Keratinocyte (primary cell): ENCODE measurements at regions not wholly inside any gene's neighbourhood (a gene's known extent, or its start where the extent isn't known, plus 50 kb on each side); places are given as distances from the start of the nearest gene placed in this dataset.

ENCODE experiments used
- DNase-seq: peaks from one replicate; pipeline ENCODE4 v3.0.0-alpha.2; 2011; ENCODE audit warnings: low read depth, missing footprints, low spot score
- FAIRE-seq: peaks from 2 replicates; lab custom pipeline; 2011; peaks lifted over from hg19 to GRCh38; lab: Jason Lieb, UNC
- H2AFZ ChIP-seq: 2 replicates; pipeline ENCODE4 v1.6.0; 2012; ENCODE audit warnings: low read length, control low read depth, inconsistent platforms; ENCODE audit not compliant: control insufficient read depth
- H3K27ac ChIP-seq: 2 replicates; pipeline ENCODE4 v1.5.1; 2011; ENCODE audit warnings: low read length; ENCODE audit not compliant: control insufficient read depth, insufficient read depth
- H3K27me3 ChIP-seq: 3 replicates; pipeline ENCODE4 v1.6.0; 2011; ENCODE audit warnings: low read length; ENCODE audit not compliant: control insufficient read depth, insufficient read depth; ENCODE audit errors: extremely low read depth
- H3K36me3 ChIP-seq, 2 experiments: 2 replicates in 1 of 2; 3 replicates in 1 of 2; pipeline ENCODE4 v1.5.1; 2011; ENCODE audit warnings: low read length in 2 of 2, mild to moderate bottlenecking in 1 of 2; ENCODE audit not compliant: control insufficient read depth in 2 of 2, insufficient read depth in 2 of 2; ENCODE audit errors: extremely low read depth in 1 of 2
- H3K4me1 ChIP-seq: 3 replicates; pipeline ENCODE4 v1.5.1; 2011; ENCODE audit warnings: low read length; ENCODE audit not compliant: control insufficient read depth, insufficient read depth; ENCODE audit errors: extremely low read depth
- H3K4me2 ChIP-seq: 3 replicates; pipeline ENCODE4 v1.6.0; 2011; ENCODE audit warnings: low read depth, low read length; ENCODE audit not compliant: control insufficient read depth, insufficient read depth; ENCODE audit errors: extremely low read depth
- H3K4me3 ChIP-seq, 3 experiments: fragments of 200-600 bp in 1 of 3; sonication (generic) in 1 of 3; 2 replicates in 2 of 3; 3 replicates in 1 of 3; pipeline ENCODE4 v1.5.1; 2011 to 2016; ENCODE audit warnings: low read length in 3 of 3, mild to moderate bottlenecking in 3 of 3, control low read depth in 2 of 3, inconsistent platforms in 1 of 3, low read depth in 1 of 3, mixed read lengths in 1 of 3, mixed run types in 1 of 3, moderate library complexity in 1 of 3; ENCODE audit not compliant: control insufficient read depth in 2 of 3, insufficient read depth in 2 of 3; ENCODE audit errors: extremely low read depth in 1 of 3
- H3K79me2 ChIP-seq: 2 replicates; pipeline ENCODE4 v1.6.0; 2012; ENCODE audit warnings: low read length; ENCODE audit not compliant: control insufficient read depth, insufficient read depth
- H3K9ac ChIP-seq: 3 replicates; pipeline ENCODE4 v1.6.0; 2011; ENCODE audit warnings: low read length; ENCODE audit not compliant: control insufficient read depth, insufficient read depth; ENCODE audit errors: extremely low read depth
- H3K9me1 ChIP-seq: 3 replicates; pipeline ENCODE4 v1.6.0; 2011; ENCODE audit warnings: low read length; ENCODE audit not compliant: control insufficient read depth, insufficient read depth; ENCODE audit errors: extremely low read depth
- H3K9me3 ChIP-seq: 2 replicates; pipeline ENCODE4 v1.5.1; 2012; ENCODE audit warnings: low read depth, low read length; ENCODE audit not compliant: control insufficient read depth
- H4K20me1 ChIP-seq: 3 replicates; pipeline ENCODE4 v1.6.0; 2011; ENCODE audit warnings: low read length; ENCODE audit not compliant: control insufficient read depth, insufficient read depth; ENCODE audit errors: extremely low read depth
- CTCF ChIP-seq, 3 experiments: IDR thresholded peaks in 1 of 3; conservative IDR thresholded peaks in 1 of 3; optimal IDR thresholded peaks in 1 of 3; 2 replicates in 2 of 3; 3 replicates in 1 of 3; pipeline versions ENCODE3 to v1.5.1; 2011; ENCODE audit warnings: low read length in 3 of 3, mild to moderate bottlenecking in 3 of 3, moderate library complexity in 2 of 3, control low read depth in 1 of 3, inconsistent platforms in 1 of 3; ENCODE audit not compliant: insufficient read depth in 2 of 3; ENCODE audit errors: extremely low read depth in 1 of 3
- EZH2 ChIP-seq: IDR thresholded peaks from one replicate; pipeline ENCODE4 v1.6.1; 2012; ENCODE audit warnings: inconsistent platforms, mild to moderate bottlenecking, low read length, moderate library complexity
- dilution Hi-C: fragments of 300-500 bp; cut with MboI; formaldehyde crosslinking; loops from one replicate; pipeline ENCODE4 v1.7.0; 2020; ENCODE audit warnings: low sequenced_read_pairs; ENCODE audit not compliant: extremely low pct_ligation_motif_present

- dilution Hi-C loops = no loop called here
- Histone ChIP-seq H3K4me1 (no peaks in the 10 kb centered on the region), H2AFZ (no peak overlapping the region), H3K27ac (no peak overlapping the region), H3K4me2 (no peak overlapping the region), H3K79me2 (no peaks in the 10 kb centered on the region), H3K9ac (no peak overlapping the region), H3K36me3 (no peaks in the 10 kb centered on the region), H3K9me1 (no peaks in the 10 kb centered on the region), H3K9me3 (no peaks in the 10 kb centered on the region), H3K27me3 (peaks cover 7% of the 10 kb centered on the region), H3K4me3 (no peak overlapping the region), H4K20me1 (no peaks in the 10 kb centered on the region)
- FAIRE-seq (no peak), DNase-seq (no peak)
- TF ChIP-seq CTCF (optimal IDR thresholded peaks at IDR 0.05 in 1 of 3, IDR thresholded peaks at IDR 0.05 in 1 of 3, conservative IDR thresholded peaks at IDR 0.05 in 1 of 3; ENCODE audit: extremely low read depth in 1 of 3, insufficient read depth in 2 of 3, low read length in 3 of 3) = no peak
These were observed 247.2 kb upstream of the CSF3R start for GRCh38 chr1:36729716-36730510.

- Histone ChIP-seq H4K20me1 (no peaks in the 10 kb centered on the region), H2AFZ (no peak overlapping the region), H3K36me3 (no peaks in the 10 kb centered on the region), H3K4me1 (no peaks in the 10 kb centered on the region), H3K9me1 (no peaks in the 10 kb centered on the region), H3K9ac (no peak overlapping the region), H3K4me2 (no peak overlapping the region), H3K27ac (no peak overlapping the region), H3K79me2 (no peaks in the 10 kb centered on the region), H3K27me3 (peaks cover 3% of the 10 kb centered on the region), H3K4me3 (no peak overlapping the region), H3K9me3 (no peaks in the 10 kb centered on the region)
- no peak for DNase-seq
- dilution Hi-C loops = no loop called here
- no peak for TF ChIP-seq EZH2
- TF ChIP-seq CTCF (optimal IDR thresholded peaks at IDR 0.05 in 1 of 3, IDR thresholded peaks at IDR 0.05 in 1 of 3, conservative IDR thresholded peaks at IDR 0.05 in 1 of 3; ENCODE audit: extremely low read depth in 1 of 3, insufficient read depth in 2 of 3, low read length in 3 of 3) = no peak
- no peak for FAIRE-seq
These were observed 246.6 kb upstream of the CSF3R start for GRCh38 chr1:36729289-36729688.
